GM06990 (cell line): ENCODE measurements at regions not wholly inside any gene's neighbourhood (a gene's known extent, or its start where the extent isn't known, plus 50 kb on each side); places are given as distances from the start of the nearest gene placed in this dataset.

Experiments used
- DNase-seq: peaks from one replicate; pipeline ENCODE4 v3.0.0-alpha.2; 2011; ENCODE audit not compliant: insufficient read length; ENCODE audit errors: extremely low read depth
- H3K27me3 ChIP-seq: replicated peaks from 2 replicates; pipeline ENCODE4 v1.6.0; 2011; ENCODE audit warnings: low read length; ENCODE audit not compliant: control insufficient read depth, insufficient read depth
- H3K36me3 ChIP-seq: 2 replicates; pipeline ENCODE4 v1.5.1; 2011; ENCODE audit warnings: low read length; ENCODE audit not compliant: control insufficient read depth, insufficient read depth
- H3K4me3 ChIP-seq: replicated peaks from 2 replicates; pipeline ENCODE4 v1.5.1; 2011; ENCODE audit warnings: low read depth, mild to moderate bottlenecking, control low read depth, low read length
- TF ChIP-seq, protein P1 (sequence below): IDR thresholded peaks from 2 replicates; pipeline ENCODE4 v1.5.1; 2011; ENCODE audit warnings: low read length, control low read depth, mild to moderate bottlenecking, inconsistent platforms; ENCODE audit not compliant: insufficient read depth, poor library complexity, severe bottlenecking

DNA sequence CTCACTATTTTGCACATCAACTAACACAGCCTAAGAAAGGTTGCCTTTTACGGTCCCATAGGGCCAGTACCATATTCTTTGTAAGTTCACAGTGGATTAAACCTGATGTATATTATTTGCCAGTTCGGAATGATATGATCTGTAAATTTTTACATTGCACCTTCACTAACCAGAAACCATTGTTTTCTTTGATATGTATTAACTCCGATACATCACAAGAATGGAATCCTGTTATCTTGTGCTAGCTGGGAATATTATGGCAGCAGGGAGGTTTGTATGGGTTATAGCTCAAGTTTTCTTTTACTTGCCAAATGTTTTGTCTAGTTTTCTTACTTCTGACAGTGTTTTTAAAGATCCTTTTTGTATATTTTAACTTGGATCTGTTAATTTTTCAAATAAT is 51.4 kb upstream of the S1PR1 start:
- H3K27me3 ChIP-seq = no peaks in the 10 kb centered on the region
- no peak overlapping the region for H3K4me3 ChIP-seq
- no peaks in the 10 kb centered on the region for H3K36me3 ChIP-seq
- TF ChIP-seq, protein P1, sequence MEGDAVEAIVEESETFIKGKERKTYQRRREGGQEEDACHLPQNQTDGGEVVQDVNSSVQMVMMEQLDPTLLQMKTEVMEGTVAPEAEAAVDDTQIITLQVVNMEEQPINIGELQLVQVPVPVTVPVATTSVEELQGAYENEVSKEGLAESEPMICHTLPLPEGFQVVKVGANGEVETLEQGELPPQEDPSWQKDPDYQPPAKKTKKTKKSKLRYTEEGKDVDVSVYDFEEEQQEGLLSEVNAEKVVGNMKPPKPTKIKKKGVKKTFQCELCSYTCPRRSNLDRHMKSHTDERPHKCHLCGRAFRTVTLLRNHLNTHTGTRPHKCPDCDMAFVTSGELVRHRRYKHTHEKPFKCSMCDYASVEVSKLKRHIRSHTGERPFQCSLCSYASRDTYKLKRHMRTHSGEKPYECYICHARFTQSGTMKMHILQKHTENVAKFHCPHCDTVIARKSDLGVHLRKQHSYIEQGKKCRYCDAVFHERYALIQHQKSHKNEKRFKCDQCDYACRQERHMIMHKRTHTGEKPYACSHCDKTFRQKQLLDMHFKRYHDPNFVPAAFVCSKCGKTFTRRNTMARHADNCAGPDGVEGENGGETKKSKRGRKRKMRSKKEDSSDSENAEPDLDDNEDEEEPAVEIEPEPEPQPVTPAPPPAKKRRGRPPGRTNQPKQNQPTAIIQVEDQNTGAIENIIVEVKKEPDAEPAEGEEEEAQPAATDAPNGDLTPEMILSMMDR = no peak
- no peak for DNase-seq

DNA sequence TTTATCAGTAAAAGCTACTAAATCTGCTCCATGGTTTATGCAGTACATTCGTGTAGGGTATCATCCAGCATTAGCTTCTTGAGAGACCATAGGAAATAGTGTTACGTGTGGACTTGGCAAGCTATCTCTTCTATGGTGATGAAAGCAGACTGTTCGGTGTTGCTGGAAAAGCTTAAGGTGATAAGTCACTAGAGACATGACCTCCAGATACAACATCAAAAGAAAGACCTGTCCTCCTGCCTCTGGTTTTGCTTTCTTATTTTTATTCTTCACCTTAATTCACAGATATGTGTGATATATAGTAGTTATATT is 53.5 kb upstream of the S1PR1 start:
- H3K36me3 ChIP-seq = no peaks in the 10 kb centered on the region
- TF ChIP-seq, protein P1 = no peak
- DNase-seq = no peak
- no peaks in the 10 kb centered on the region for H3K27me3 ChIP-seq
- H3K4me3 ChIP-seq = no peak overlapping the region

DNA sequence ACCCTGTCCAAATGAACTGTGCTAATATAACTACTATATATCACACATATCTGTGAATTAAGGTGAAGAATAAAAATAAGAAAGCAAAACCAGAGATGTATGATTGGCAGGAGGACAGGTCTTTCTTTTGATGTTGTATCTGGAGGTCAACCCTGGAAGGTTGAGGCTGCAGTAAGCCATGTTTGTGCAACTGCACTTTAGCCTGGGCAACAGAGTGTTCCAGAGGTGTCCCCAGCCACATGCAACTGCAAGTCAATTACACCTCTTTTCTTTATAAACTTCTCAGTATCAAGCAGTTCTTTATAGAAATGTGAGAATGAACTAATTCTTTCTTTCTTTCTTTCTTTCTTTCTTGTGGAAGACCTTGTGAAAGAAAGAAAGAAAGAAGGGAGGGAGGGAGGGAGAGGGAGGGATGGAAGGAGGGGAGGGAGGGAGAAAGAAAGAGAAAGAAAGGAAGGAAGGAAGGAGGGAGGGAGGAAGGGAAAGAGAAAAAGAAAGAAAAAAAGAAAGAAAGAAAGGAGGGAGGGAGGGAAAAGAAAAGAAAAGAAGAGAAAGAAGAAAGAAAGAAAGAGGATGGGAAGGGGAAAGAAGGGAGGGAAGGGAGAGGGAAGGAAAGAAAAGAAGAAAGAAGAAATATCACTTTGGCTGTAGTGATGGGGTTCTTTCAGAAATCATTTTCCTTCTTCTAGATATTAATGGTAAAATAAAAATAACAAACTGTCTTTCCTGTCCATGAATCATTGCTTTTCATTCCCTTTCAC is 54.0 kb upstream of the S1PR1 start:
- DNase-seq = no peak
- no peaks in the 10 kb centered on the region for H3K27me3 ChIP-seq
- H3K4me3 ChIP-seq = no peak overlapping the region
- H3K36me3 ChIP-seq = no peaks in the 10 kb centered on the region
- TF ChIP-seq, protein P1 = no peak

DNA sequence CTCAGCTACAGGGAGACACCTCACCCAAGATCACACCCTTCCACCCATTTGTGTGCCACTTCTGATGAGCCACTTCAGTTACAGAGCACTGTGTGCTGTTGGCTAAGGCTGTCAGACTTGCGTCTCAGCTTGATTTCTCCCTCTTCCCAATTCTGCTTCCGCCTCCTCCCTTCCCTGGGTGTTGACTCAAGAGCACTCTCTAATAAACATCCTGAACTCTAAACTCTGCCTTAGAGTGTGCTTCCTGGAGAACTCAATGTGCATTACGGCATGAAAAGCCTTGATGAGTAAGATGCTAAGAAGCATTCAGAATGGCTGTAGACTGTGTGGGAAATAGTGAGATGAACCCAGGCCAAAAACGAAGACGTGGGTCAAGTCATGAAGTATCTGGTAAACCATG is 54.9 kb upstream of the S1PR1 start:
- DNase-seq = no peak
- TF ChIP-seq, protein P1 = no peak
- H3K4me3 ChIP-seq = no peak overlapping the region
- H3K27me3 ChIP-seq = no peaks in the 10 kb centered on the region
- H3K36me3 ChIP-seq = no peaks in the 10 kb centered on the region

DNA sequence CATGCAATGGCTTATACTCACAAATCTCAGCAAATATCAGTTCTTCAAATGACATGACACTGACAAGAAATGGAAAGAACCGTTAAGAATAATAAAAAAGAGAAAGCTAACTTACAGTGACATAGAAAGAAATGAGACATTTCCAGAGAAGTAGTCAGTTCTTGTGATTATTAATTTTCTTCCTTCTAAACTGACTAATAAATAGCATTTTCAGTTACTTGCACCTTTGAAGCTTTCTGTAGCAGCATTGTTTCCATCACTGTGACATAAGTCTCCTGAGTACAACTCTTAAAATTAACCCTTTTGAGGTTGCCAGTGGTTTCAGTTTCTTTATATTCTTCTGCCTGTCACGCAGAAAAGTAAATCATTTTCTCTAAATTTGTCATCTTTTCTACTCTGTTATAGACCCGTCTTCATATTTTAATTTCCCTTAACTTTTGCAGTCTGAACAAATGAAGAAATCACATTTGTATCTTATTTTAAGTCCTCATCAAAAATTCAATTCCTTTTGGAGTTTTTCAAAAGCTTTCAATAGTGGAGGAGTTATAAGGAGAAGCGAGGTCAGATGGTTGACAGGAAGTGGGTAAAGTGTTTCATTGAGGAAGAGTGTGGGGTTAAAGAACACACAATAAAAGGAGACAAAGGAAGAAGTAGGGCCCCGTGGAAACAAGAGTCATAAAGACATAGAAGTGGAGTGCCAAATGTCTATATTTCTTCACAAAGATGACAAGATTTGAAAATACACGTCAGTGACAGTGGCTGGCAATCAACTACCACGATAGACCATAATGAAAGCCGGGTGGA is 57.9 kb upstream of the S1PR1 start:
- H3K36me3 ChIP-seq = no peaks in the 10 kb centered on the region
- TF ChIP-seq, protein P1 = no peak
- H3K4me3 ChIP-seq = peak overlapping the region; percentile 37
- H3K27me3 ChIP-seq = no peaks in the 10 kb centered on the region
- DNase-seq = peak; percentile 80

DNA sequence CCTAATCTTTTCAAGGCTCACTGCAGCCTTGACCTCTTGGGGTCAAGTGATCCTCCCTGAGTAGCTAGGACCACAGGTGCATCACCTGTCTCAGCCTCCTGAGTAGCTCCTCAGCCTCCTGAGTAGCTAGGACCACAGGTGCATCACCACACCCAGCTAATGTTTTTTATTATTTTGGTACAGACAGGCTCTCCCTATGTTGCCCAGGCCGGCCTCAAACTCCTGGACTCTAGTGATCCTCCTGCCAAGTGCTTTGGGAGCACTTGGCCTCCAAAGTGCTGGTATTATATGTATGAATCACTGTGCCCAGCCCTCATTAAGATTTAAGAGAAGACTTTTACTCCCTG is 58.5 kb upstream of the S1PR1 start:
- Histone ChIP-seq H3K4me3 (peak overlapping the region; percentile 37), H3K36me3 (no peaks in the 10 kb centered on the region), H3K27me3 (no peaks in the 10 kb centered on the region)
- TF ChIP-seq, protein P1 = no peak
- DNase-seq = no peak
